NCI-H2196 (cell line): ENCODE measurements at regions not wholly inside any gene's neighbourhood (a gene's known extent, or its start where the extent isn't known, plus 50 kb on each side); places are given as distances from the start of the nearest gene placed in this dataset.
"Not testable (repeated sequence)": the region's sequence is repeated elsewhere in the genome, so short reads cannot be mapped to it uniquely, and the experiment has no call there.

Source experiments
- DNase-seq: peaks from one replicate; lab custom pipeline; 2025; ENCODE audit not compliant: unreplicated experiment; lab: John Stamatoyannopoulos, UW

DNA sequence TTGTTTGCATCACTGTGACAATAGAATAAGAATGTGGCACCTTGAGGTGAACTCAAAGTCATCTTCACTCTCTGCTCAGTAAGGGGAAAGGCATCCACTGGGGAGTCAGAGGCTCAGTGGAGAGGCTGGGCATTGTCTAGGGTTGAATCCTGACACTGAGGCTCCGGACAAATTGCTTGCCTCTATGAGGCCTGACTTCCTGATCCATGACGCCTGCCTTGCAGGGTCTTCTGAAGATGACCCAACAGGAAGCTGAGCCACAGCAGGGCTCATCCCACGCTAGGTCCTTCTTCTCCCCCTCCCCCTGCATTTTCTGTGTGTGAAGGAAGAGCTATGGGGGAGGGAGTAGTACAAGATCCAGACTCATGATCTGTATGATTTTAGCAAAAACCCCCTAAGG, 265.1 kb downstream of the SH3BP4 start:
- no peak for DNase-seq

DNA sequence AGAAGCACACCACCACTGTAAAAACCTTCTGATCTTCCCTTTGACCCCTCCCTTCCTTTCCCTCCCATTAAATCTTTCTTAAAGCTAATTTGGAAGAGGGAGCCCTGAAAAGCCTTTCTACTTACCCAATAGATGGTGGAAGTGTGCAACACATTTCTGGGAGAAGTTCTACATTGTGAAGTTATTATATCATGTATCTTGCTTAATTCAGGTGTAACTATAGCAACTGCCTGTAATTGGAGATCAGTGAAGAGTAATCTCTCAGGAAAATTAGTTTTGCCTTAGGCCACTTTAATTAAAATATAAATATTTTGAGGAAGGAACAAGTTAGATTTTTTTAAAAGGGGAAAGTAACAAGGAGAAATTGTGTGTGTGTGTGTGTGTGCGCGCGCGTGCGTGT, 266.0 kb downstream of the SH3BP4 start:
- DNase-seq: no peak

DNA sequence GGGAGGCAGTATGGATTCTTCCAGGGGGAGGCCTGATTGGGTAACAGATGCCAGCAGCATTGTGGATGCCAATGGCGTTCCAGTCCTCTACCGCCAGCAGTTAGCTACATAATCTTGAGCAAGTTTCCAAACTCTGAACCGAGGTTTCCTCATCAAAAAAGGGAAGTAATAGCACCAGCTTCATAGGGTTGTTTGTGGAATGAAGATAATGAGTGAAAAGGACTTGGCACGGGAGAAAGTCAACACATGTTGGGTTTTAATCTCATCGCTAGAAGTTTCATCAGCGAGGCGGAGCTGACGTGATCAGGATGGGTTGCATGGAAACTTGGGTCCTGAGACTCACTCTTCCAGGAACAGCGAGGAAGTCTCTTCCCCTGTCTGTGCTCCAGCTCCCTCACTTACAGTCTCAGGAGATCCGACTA, 266.7 kb downstream of the SH3BP4 start:
- DNase-seq: no peak

DNA sequence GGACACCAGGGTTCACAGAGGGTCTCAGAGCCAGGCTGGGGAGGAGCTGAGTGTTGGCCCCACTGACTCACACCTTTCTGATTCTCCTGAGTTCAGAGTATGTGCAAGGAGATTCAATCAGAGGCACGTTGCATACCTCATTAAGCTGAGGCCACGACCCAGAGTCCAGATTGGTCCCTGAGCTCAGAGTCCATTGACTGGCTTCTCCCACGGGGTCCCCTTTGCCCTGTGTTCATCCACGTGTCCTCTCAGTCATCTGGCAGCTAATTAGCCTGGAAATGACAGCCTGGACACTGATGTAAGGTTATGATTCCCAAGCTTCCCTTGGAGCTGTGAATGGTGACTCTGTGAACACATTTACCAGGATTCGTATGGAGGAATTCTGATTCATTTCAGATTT, 267.2 kb downstream of the SH3BP4 start:
- DNase-seq: no peak

DNA sequence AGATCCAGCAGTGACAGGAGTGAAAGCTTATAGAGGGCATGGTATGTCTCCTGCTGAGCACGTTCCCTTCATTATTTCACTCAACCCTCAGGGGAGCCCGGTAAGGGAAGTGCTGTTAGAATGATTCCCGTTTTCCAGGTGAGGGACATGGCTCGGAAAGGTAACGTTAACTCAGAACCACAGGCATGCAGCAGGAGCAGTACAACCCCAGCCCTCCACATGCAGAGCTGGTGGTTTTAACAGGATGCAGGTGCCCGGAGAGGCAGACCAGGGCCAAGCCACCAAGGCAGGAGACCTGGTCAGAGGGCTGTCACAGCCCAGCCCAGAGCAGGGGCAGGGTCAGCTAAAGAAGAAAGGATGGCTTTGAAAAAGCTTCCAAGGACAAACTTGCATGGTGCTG, 268.5 kb downstream of the SH3BP4 start:
- DNase-seq: no peak

DNA sequence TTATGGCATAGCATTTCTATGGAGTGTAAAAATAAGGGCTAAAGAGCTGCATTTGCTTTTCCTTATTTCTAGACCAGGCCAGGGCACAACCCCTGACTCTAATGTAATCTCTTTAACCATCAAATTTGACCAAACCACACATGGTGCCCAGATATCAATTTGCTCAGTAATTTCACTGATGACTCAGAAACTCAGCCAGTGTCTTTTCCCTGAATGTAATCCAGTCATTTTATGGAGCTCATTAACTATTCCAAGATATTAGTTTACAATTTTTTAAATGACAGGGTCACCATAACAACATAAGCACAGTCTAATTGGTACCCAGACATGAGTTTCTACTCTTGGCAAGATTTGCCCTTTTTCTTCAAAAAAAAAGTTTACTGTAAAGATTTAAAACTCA, 270.8 kb upstream of the AGAP1 start:
- no peak for DNase-seq

DNA sequence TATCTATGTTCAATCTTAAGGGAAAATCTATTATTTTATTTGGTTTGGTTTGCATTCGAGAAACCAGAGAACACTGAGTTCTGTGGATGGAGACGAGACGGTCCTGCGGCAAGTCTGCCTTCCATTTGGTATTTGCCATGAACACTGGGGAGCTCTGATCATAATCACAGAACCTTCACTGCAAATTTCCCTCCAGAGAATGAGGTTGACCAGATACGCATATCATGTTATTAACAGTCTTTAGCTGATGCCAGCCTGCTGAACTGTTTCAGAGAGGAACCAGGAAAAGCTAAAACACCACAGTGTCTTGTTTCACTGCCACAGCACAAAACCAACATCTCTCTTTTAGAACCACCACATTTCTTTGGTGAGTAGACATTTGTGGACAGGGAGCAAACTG, 269.4 kb upstream of the AGAP1 start:
- DNase-seq: no peak

DNA sequence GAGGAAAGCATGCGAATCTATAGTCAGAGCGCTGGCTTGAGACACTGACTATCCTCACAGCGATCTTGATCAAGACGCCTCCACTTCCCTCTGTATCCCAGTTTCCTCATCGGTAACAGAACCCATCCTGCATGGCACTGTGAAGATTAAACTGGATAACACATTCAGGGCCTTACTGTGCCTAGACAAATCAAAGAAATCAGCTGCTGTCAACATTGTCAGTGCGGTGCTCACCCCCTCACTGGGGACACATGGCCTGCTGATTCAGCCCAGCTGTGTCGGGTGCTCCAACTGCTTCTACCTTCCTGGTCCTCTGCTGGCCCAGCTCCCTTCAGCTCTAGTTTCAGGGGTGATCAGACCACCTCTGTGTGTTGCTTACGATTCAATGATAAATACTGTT, 268.6 kb upstream of the AGAP1 start:
- DNase-seq: no peak

DNA sequence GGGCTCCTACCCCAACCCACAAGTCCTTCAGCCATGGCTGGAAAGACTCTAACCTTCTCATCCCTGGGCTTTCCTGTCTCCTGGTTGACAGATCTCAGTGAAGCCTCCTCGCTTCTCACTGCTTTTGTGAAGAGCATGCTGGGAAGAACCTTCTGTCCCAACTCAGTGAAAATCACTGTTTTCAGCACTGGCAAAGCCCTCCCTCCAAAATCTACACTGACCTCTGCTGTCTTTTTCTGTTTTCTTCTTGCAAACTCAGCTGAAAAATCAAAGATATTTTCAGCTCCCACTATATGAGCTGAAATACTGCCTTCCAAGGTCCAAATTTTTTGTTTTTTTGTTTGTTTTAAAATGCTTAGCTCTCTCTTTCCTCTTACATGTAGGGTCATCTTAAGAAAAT, 266.3 kb upstream of the AGAP1 start:
- no peak for DNase-seq

DNA sequence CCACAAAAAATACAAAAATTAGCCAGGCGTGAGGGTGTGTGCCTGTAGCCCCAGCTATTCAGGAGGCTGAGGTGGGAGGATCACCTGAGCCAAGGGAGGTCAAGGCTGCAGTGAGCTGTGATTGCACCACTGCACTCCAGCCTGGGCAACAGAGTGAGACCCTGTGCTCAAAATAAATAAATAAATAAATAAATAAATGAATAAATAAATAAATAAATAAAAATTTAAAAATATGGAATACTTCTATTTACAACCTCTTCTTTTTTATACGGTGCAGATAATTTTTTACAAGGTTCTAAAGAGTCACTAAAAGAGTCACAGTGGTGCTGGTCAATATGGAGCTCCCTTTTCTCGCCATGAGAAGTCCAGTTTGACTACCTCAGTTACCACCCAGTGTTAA, 265.4 kb upstream of the AGAP1 start:
- not testable (repeated sequence) for DNase-seq

DNA sequence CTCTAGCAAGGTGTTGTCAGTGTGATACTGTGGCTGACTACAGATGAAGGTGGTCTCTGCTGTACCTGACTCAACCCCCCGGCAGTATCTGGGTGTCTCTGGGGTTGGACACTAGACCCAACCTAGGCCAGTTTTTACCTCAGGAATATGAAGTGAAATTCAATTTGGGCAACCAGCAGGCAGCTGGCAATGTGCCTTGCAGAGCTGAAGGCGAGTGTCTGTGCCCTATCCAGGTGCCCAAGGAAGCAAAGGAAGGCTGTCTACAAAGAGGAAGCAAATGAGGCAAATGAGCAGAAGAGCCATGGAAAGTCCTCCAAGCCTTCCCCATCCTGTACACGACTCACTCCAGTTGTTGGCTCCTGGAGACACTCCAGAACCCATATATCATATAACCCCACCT, 264.6 kb upstream of the AGAP1 start:
- peak; percentile 18 for DNase-seq

DNA sequence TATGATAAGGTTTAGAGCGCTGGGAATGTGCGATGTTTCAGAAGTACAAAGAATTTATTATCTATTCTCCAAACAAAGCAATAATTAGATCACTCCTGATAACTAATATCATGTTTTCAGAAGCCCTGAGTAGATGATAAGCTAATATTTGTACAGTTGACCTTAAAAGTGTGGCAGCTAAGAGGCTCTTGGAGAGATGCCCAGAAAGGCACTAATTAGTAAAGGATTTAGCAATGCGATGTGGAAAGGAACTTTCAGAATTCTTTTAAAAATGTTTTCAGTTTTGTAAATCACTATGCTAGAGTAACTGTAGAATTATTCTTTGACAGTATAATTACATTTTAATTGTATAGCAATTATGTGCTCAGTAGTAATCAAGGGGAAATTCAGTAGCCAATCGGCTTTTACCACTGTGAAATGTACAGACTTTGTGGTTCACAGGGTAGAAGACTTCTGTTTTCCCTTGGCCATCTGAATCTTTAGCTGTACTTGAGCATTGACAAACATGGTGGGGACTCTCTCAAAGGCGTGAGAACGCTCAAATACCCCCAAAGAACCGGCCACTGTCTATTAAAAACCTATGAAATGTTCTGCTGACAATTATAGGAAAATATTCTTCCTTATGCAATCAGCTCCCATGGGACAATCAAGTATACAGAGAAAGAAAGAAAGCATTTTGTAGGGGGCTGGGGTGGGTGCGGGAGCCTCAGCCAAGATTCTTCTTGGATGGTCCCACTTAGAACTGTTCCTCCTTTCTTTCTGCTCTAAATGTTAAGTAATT, 262.8 kb upstream of the AGAP1 start:
- peak; percentile 65 for DNase-seq

DNA sequence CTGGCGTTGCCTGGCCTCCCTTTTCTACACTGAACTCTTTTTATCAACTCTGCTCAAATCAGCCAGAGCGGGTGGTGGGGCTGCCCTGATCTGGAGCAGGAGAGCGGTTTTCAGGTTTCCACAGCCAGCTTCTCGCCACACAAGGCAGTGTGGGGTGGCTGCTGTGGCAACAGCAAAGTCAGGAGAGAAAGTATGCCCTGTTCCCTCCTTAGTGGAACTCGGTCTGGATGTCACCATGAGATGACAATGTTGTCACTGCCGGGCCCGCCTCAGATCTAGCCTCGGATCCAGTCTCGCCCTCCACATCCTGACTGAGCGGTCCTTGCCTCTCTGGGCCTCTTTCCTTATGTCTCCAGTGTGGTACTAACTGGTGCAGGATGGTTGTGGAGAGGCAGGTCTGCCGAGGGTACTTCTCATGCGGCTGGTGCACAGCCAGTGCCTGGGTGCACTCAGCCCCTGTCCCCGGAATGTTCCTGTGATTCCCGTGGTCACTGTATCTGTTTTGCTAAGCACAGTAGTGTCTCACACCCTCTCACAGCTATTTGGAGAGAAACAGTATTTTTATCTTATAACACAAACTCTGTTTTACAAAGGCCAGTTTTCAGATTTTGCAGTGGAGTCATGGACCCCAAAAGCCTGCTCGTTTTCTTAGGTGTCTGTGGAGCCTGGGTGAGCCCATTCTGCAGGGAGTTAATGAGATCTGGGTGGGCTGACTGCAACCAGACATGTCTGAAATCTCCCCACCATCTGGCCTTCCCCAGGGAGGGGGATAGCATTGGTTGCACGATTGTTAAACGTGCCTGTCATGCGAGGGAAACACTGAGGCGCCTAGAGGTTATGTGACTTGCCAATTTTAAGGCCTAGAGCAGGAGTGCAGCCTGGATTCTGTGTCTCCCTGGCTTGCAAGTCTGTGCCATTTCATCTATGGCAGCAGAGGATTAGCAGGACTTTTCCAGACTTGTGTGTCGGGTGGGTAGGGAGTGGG, 261.1 kb upstream of the AGAP1 start:
- DNase-seq: no peak

DNA sequence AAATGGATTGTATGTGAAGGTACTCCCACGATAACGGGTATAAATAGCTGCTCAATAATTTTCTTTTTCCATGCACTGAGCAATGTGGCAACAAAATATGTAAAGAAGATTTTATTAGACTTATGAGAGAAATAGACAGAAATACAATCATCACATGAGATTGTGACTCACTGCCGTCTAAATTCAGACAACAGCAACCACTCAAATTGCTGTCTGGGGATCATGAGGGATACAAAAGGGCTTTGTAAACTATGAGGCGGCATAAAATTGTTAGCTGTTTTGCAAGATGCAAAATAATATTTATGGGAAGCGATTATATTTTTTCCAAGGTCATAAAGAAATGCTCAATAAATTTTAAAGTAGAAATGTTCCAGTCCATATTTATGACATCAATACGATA, 259.1 kb upstream of the AGAP1 start:
- DNase-seq: no peak

DNA sequence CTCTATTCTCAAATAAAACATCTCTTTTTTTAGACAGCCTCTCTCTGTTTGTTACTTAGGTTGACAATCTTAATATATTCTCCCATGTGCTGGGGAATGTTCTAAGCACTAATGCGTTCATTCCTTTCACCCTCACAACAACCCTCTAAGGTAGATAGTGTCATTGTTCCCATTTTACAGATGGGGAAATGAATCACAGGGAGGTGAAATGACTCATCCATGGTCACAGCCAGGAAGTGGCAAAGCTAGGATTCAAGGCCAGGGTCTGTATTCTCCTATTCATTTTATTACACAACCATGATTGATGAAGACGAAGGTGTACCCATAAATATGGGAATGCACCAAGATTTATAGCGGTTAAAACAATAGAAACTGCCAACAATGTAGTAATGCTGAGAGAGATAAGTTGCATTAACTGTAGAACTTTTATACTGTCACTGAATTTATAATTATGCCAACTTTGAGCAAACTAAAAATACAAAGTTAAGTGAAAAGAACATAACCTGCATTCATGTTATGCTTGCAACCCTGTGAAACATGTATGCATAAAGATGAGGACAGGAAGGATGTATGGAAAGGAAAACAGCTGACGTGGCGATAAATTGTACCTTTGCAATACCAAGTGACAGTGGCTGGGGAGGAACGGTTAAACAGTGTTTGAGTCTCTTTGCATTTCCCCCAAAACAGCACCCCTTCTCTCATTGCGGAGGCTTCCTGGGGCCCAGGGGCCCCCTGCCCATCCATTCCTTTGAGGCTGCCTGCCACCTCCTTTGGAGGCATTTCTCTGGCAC, 257.7 kb upstream of the AGAP1 start:
- no peak for DNase-seq

DNA sequence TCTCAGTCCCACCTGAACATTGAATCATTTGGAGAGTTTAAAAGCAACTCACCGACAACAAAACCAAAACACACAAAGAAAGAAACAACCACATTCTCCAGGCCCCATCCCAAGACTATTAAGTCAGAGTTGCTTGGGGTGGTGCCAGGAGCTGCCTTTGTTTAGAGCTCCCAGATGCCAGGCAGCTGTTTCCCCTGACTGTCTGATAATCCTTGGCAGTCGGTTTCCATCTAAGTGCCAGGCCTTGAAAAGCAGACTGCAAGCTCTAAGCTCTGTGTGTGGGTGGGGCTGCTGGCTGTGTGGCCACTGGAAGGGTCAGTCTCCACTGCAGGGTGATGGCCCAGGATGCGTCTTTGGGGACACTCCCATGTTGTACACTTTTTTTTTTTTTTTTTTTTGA, 255.3 kb upstream of the AGAP1 start:
- DNase-seq: peak; percentile 69

DNA sequence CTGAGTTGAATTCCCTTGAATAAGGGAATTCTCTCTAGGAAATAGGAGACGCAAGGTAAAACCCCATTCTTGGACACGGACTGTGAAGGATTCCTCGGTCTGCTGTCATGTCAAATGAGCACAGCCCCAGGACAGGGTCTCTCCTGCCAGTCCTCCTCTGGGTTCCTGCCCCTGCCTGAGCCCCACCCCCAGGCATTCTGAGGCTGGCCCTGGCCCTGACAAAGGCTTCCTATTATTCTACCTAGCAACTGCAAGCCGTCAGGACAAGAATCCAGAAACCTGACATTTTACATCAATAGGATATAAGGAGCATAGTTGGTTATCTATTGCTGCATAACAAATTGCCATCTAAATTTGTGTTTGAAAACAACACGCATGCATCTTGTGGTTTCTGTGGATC, 253.3 kb upstream of the AGAP1 start:
- no peak for DNase-seq

DNA sequence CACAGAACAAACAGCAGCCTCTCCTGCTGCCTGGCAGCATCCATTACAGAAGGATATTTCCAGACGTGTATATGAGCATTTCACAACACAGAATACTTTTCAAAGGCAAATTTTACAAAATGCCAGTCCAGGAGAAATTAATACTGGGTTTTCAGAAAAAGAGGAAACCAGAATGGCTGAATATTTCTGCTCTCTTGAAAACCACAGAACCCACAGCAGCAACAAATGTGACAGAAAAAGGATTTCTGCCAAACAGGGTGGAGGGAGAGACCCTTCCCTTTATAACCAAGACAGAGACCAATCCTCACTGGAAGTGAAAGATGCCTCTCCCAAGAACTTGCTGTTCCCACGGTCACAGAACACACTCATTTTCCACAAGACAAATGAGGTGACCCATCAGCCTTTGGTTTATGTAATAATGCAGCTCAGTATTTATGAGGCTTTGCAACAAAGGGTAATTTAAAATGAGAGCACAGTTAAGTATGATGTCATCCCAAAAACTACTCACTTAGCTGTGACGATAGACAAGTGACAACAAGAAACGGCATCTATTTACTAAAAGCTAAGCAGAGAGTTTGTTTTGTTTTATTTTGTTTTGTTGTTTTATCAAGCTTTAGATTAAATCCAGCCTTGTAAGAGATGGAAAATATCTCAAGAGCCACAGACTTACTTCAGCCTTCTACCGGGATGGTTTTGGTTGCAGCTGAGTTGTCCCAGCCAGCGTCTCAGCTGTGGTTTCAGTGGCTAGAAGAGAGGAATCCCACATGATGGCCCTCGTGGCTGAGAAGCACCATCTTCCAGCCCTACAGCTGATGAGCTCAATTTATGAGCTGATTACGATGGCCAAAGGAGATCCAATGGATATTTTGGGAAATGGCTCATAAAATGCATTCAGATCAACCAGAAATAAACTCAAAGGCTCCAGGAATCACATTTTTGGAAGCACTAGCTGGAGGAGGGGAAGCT, 249.3 kb upstream of the AGAP1 start:
- DNase-seq: no peak

DNA sequence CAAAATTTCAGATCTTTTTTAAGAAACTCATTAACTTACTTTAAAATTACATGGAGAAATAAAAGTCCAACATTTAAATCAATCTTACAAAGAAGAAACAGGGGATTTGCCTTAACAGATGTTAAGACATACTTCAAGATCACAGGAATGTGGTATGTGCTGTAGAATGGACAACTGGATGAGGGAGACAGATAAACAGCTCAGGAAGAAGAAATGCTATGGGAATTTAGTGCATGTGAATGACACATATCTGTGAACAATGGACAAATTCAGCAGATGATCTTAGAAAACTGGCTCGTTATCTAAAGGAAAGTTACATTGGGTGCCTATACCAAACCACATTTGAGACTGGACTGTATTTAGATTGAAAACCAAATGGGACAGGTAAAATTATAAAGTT, 246.8 kb upstream of the AGAP1 start:
- DNase-seq: no peak

DNA sequence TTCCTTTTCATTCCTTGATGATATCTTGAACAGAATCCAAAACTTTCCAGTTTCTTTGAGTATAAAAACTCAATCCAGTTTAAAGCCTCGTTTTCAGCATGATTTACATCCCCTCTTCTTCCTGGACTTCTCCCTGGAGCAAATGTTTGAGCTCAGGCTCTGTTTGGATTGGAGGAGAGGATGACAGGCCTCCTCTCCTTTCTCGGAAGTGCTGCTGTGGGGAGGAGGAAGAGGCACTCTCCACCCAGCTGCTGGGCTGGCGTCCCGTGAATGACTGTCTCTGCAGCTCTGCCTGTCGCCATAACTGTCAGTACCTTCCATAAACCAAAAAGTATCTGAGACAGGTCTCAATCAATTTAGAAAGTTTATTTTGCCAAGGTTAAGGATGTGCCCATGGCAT, 238.2 kb upstream of the AGAP1 start:
- no peak for DNase-seq
